Lower leg skin (tissue), 4 donors: ENCODE measurements at regions not wholly inside any gene's neighbourhood (a gene's known extent, or its start where the extent isn't known, plus 50 kb on each side); places are given as distances from the start of the nearest gene placed in this dataset.

Experiments used
- DNase-seq, 2 donors: peaks; one replicate each; pipeline ENCODE4 v3.0.0-alpha.2; 2019; ENCODE audit warnings: low spot score in 2 of 2
- H3K4me3 ChIP-seq: fragments of 200-600 bp; sonication (generic); 2 replicates; pipeline ENCODE4 v1.5.1; 2017; ENCODE audit warnings: mild to moderate bottlenecking, low read depth; ENCODE audit not compliant: poor library complexity, severe bottlenecking
- POLR2A ChIP-seq, 2 donors: fragments of 450-650 bp; IDR thresholded peaks; one replicate each; pipeline ENCODE4 v1.6.1; 2016 to 2017; ENCODE audit warnings: antibody characterized with exemption in 2 of 2, mild to moderate bottlenecking in 1 of 2, moderate library complexity in 1 of 2
- WGBS, 2 donors: methylation state at CpG; one replicate each; pipeline ENCODE4 v1.1.5; 2018; 5-methylcytosine and 5-hydroxymethylcytosine counted together
- intact Hi-C: fragments of 100-400 bp; cut with DNase I; formaldehyde crosslinking; loops from one replicate; pipeline ENCODE4 v1.15.0; 2023; ENCODE audit warnings: low total_unique reads
- TF ChIP-seq, protein P1 (sequence below), 3 donors: fragments of 450-650 bp; IDR thresholded peaks; one replicate each; pipeline ENCODE4 v1.5.1; 2016; ENCODE audit warnings: antibody characterized with exemption in 3 of 3, mild to moderate bottlenecking in 3 of 3, moderate library complexity in 2 of 3

DNA sequence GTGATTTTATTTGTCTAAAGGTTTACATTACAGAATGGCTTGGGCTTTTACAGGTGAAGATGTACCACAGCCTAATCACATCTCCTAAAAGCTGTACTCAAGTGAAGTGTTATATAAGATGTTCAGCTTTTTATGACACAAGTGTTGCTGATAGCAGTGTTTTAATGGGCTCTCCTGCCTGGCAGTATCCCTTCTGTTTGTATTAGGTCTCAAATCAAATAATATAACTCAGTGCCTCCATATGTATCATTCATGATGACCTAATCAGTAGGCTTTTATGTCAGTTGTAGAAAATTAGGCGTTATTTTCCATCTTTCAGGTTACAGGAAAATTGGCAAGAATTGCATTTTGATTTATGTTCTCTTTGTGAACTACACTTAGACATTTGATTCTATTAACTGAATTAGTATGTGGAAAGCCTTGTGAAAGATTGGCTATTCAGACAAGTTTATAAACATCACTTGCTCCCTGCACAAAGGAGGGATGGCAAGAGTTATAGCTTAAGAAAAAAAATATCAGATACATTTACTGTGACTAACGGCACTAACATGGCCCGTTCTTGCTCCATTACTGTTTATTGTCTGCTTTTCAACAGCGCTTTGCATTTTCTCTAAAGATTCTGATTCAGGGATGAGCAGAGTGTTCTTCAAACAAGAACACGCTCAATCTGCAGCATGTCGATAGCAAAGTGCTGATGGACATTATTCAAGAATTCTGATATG, 143.7 kb upstream of the DIO2 start:
- 71 to 83% methylated on average over 6 of the region's 6 CpGs for WGBS, 2 donors
- TF ChIP-seq POLR2A (IDR thresholded peaks at IDR 0.05): no peak
- TF ChIP-seq, protein P1, sequence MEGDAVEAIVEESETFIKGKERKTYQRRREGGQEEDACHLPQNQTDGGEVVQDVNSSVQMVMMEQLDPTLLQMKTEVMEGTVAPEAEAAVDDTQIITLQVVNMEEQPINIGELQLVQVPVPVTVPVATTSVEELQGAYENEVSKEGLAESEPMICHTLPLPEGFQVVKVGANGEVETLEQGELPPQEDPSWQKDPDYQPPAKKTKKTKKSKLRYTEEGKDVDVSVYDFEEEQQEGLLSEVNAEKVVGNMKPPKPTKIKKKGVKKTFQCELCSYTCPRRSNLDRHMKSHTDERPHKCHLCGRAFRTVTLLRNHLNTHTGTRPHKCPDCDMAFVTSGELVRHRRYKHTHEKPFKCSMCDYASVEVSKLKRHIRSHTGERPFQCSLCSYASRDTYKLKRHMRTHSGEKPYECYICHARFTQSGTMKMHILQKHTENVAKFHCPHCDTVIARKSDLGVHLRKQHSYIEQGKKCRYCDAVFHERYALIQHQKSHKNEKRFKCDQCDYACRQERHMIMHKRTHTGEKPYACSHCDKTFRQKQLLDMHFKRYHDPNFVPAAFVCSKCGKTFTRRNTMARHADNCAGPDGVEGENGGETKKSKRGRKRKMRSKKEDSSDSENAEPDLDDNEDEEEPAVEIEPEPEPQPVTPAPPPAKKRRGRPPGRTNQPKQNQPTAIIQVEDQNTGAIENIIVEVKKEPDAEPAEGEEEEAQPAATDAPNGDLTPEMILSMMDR (IDR thresholded peaks at IDR 0.05): no peak
- intact Hi-C loops: no loop called here
- DNase-seq: no peak
- H3K4me3 ChIP-seq: no peak overlapping the region

DNA sequence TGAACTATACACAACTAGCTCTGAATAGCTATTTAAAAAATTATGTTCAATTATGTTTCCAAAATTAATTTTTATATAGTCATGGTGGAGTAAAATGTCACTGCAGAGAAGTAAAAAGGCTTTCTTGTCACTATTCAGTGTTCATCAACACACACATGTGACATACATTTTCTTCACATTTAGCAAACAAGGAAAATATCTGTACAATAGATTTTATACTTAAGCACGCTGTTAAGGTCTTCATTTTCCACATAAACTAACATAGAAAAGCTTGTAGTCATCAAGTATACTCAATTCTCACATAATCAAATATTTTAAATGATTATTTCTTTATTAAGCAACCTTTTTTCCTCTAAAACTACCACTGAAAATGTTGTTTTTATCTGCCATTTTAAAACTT, 141.2 kb upstream of the DIO2 start:
- TF ChIP-seq POLR2A (IDR thresholded peaks at IDR 0.05): no peak
- TF ChIP-seq, protein P1 (IDR thresholded peaks at IDR 0.05): no peak
- H3K4me3 ChIP-seq: no peak overlapping the region
- DNase-seq: no peak
- intact Hi-C loops: no loop called here
- 91 to 92% methylated on average over 1 of the region's 1 CpG for WGBS, 2 donors

DNA sequence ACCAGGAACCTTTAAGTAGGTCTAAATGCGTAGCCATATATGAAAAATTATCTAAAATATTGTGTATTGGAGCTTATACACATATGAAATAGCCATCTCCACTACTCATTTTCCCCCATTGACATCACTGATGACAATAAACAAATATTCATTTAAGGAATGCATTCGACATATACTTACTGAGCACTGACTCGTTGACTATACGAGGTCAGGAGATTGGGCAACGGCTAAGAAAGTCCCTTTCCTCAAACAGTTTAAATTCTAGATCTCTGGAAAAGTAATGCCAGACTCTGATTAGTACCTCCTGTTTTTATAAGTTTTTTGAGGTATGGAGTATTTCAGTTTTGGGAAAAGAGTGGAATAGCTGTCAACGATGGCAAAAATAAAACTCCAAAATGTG, 139.4 kb upstream of the DIO2 start:
- intact Hi-C loops: no loop called here
- H3K4me3 ChIP-seq: no peak overlapping the region
- 71 to 94% methylated on average over 6 of the region's 6 CpGs for WGBS, 2 donors
- TF ChIP-seq POLR2A (IDR thresholded peaks at IDR 0.05): no peak
- TF ChIP-seq, protein P1 (IDR thresholded peaks at IDR 0.05): no peak
- no peak for DNase-seq

DNA sequence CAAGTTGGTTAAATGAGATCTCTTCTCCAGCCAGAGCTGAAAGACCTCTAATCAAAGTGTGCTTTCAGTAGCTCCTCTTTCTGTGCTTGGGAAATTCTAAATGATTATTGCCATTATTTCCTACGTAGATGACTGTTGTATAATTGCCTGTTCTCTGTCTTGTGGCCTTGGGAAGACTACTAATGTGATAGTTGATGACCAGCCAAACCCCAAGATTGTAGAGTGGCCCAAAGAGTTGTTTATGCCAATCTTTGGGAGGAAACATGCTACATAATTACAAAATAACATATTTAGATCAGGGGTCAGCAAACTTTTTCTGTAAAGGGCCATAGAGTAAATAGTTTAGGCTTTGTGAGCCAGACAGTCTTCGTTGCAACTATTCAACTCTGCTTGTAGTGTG, 135.1 kb upstream of the DIO2 start:
- intact Hi-C loops: no loop called here
- WGBS, 2 donors: 65 to 73% methylated on average over 2 of the region's 2 CpGs
- DNase-seq: no peak
- H3K4me3 ChIP-seq: no peak overlapping the region
- TF ChIP-seq POLR2A (IDR thresholded peaks at IDR 0.05): no peak
- TF ChIP-seq, protein P1 (IDR thresholded peaks at IDR 0.05): no peak

DNA sequence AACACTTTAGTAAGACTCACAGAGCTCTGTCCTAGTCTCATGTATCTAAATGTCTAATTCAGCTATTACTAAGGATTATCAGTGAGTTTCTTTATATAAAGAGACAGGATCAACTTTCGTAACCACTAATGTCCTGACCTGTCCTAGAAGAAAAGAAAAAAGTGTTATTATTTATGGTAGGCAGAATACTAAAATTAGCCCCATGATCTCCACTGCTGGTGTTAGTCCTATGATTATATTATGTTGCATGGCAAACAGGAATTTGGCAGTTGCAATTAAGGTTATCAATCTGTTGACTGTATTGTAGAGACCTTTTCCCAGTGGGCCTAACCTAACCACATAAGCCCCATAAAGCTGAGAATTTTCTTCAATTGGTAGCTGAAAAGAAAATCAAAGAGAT, 132.9 kb upstream of the DIO2 start:
- WGBS, 2 donors: 94 to 98% methylated on average over 1 of the region's 1 CpG
- no peak for TF ChIP-seq POLR2A (IDR thresholded peaks at IDR 0.05)
- TF ChIP-seq, protein P1 (IDR thresholded peaks at IDR 0.05): no peak
- intact Hi-C loops: no loop called here
- H3K4me3 ChIP-seq: no peak overlapping the region
- DNase-seq: no peak

DNA sequence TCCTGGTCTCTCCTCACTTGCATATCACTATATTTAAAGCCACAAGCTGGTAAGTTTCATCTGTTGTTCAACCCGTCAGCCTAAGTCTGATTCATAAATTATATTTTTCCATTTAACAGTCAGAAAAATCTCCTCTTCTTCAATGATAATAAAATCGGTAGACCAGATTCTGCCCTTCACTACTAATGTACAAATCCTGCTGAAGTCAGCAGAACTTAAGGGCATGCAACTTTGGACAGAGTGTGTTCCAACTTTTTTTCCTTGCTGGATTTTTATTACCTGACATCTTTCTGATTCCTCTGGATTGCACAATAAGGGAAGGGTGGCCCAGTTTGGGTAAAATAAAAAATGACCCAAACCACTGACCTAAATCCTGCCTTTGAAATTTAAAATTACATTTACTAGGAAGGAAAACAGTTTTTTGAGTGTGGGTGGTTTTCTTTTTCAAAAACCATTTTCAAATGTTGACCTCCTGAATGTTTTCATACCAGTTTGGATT, 125.4 kb upstream of the DIO2 start:
- WGBS, 2 donors: 42 to 48% methylated on average over 2 of the region's 2 CpGs
- TF ChIP-seq, protein P1 (IDR thresholded peaks at IDR 0.05): no peak
- no peak for TF ChIP-seq POLR2A (IDR thresholded peaks at IDR 0.05)
- intact Hi-C loops: no loop called here
- H3K4me3 ChIP-seq: no peak overlapping the region
- no peak for DNase-seq
